ENCODE measurements at regions not wholly inside any gene's neighbourhood (a gene's known extent, or its start where the extent isn't known, plus 50 kb on each side); places are given as distances from the start of the nearest gene placed in this dataset.

- no peak for DNase-seq
- H3K27ac ChIP-seq (ENCODE audit: low read length): peak overlapping the region; percentile 69
- H3K4me1 ChIP-seq (ENCODE audit: control insufficient read depth, insufficient read depth, low read length): peaks cover 27% of the 10 kb centered on the region
- H3K36me3 ChIP-seq (ENCODE audit: control insufficient read depth, insufficient read depth, low read length): no peaks in the 10 kb centered on the region
- no peaks in the 10 kb centered on the region for H3K9me3 ChIP-seq (ENCODE audit: control insufficient read depth, low read depth, low read length)
- no CpG with 5 or more reads among the region's 3 CpGs for WGBS (ENCODE audit: insufficient coverage, low lambda C conversion rate)
- no peak overlapping the region for H3K4me3 ChIP-seq (ENCODE audit: low read length)
- H3K27me3 ChIP-seq (ENCODE audit: control insufficient read depth, insufficient read depth, low read length): no peaks in the 10 kb centered on the region
These were observed 395.5 kb upstream of the BOD1L1 start for GRCh38 chr4:14023036-14023435.

GRCh38 chr4:14023896-14024295 lies 396.4 kb upstream of the BOD1L1 start:
- H3K27ac ChIP-seq (ENCODE audit: low read length): peak overlapping the region; percentile 69
- peak; percentile 19 to 73 for DNase-seq
- WGBS (ENCODE audit: insufficient coverage, low lambda C conversion rate): 67% methylated on average over 1 of the region's 1 CpG
- no peaks in the 10 kb centered on the region for H3K9me3 ChIP-seq (ENCODE audit: control insufficient read depth, low read depth, low read length)
- peaks cover 20% of the 10 kb centered on the region for H3K4me1 ChIP-seq (ENCODE audit: control insufficient read depth, insufficient read depth, low read length)
- H3K4me3 ChIP-seq (ENCODE audit: low read length): no peak overlapping the region
- H3K36me3 ChIP-seq (ENCODE audit: control insufficient read depth, insufficient read depth, low read length): no peaks in the 10 kb centered on the region
- no peaks in the 10 kb centered on the region for H3K27me3 ChIP-seq (ENCODE audit: control insufficient read depth, insufficient read depth, low read length)

GRCh38 chr4:14025111-14025510 lies 397.6 kb upstream of the BOD1L1 start:
- H3K4me3 ChIP-seq (ENCODE audit: low read length): no peak overlapping the region
- no peaks in the 10 kb centered on the region for H3K36me3 ChIP-seq (ENCODE audit: control insufficient read depth, insufficient read depth, low read length)
- no peak for DNase-seq
- 50% methylated on average over 2 of the region's 5 CpGs for WGBS (ENCODE audit: insufficient coverage, low lambda C conversion rate)
- H3K27ac ChIP-seq (ENCODE audit: low read length): no peak overlapping the region
- peaks cover 19% of the 10 kb centered on the region for H3K4me1 ChIP-seq (ENCODE audit: control insufficient read depth, insufficient read depth, low read length)
- no peaks in the 10 kb centered on the region for H3K9me3 ChIP-seq (ENCODE audit: control insufficient read depth, low read depth, low read length)
- H3K27me3 ChIP-seq (ENCODE audit: control insufficient read depth, insufficient read depth, low read length): no peaks in the 10 kb centered on the region

- peak; percentile 16 to 49 for DNase-seq
- WGBS (ENCODE audit: insufficient coverage, low lambda C conversion rate): no CpG with 5 or more reads among the region's 5 CpGs
These were observed 398.4 kb upstream of the BOD1L1 start for GRCh38 chr4:14025891-14026290.

GRCh38 chr4:14028862-14029261 lies 401.3 kb upstream of the BOD1L1 start:
- H3K27ac ChIP-seq (ENCODE audit: low read length): no peak overlapping the region
- no peak for DNase-seq

More at GRCh38 chr4:14025891-14026290, 398.4 kb upstream of the BOD1L1 start:
- Histone ChIP-seq H3K27me3 (ENCODE audit: control insufficient read depth, insufficient read depth, low read length) (no peaks in the 10 kb centered on the region), H3K4me3 (ENCODE audit: low read length) (no peak overlapping the region), H3K4me1 (ENCODE audit: control insufficient read depth, insufficient read depth, low read length) (peaks cover 19% of the 10 kb centered on the region), H3K36me3 (ENCODE audit: control insufficient read depth, insufficient read depth, low read length) (no peaks in the 10 kb centered on the region), H3K9me3 (ENCODE audit: control insufficient read depth, low read depth, low read length) (no peaks in the 10 kb centered on the region), H3K27ac (ENCODE audit: low read length) (no peak overlapping the region)

GRCh38 chr4:14035076-14035475 lies 407.6 kb upstream of the BOD1L1 start:
- Histone ChIP-seq H3K27ac (ENCODE audit: low read length) (no peak overlapping the region), H3K27me3 (ENCODE audit: control insufficient read depth, insufficient read depth, low read length) (no peaks in the 10 kb centered on the region), H3K4me1 (ENCODE audit: control insufficient read depth, insufficient read depth, low read length) (no peaks in the 10 kb centered on the region), H3K36me3 (ENCODE audit: control insufficient read depth, insufficient read depth, low read length) (no peaks in the 10 kb centered on the region), H3K4me3 (ENCODE audit: low read length) (no peak overlapping the region), H3K9me3 (ENCODE audit: control insufficient read depth, low read depth, low read length) (no peaks in the 10 kb centered on the region)
- WGBS (ENCODE audit: insufficient coverage, low lambda C conversion rate): no CpG with 5 or more reads among the region's 2 CpGs
- DNase-seq: no peak

More at GRCh38 chr4:14028862-14029261, 401.3 kb upstream of the BOD1L1 start:
- WGBS (ENCODE audit: insufficient coverage, low lambda C conversion rate): 100% methylated on average over 2 of the region's 11 CpGs
- Histone ChIP-seq H3K4me1 (ENCODE audit: control insufficient read depth, insufficient read depth, low read length) (peaks cover 2% of the 10 kb centered on the region), H3K36me3 (ENCODE audit: control insufficient read depth, insufficient read depth, low read length) (no peaks in the 10 kb centered on the region), H3K27me3 (ENCODE audit: control insufficient read depth, insufficient read depth, low read length) (no peaks in the 10 kb centered on the region), H3K4me3 (ENCODE audit: low read length) (no peak overlapping the region), H3K9me3 (ENCODE audit: control insufficient read depth, low read depth, low read length) (no peaks in the 10 kb centered on the region)

- no peaks in the 10 kb centered on the region for H3K4me1 ChIP-seq (ENCODE audit: control insufficient read depth, insufficient read depth, low read length)
- no peak overlapping the region for H3K4me3 ChIP-seq (ENCODE audit: low read length)
- H3K27me3 ChIP-seq (ENCODE audit: control insufficient read depth, insufficient read depth, low read length): no peaks in the 10 kb centered on the region
- H3K36me3 ChIP-seq (ENCODE audit: control insufficient read depth, insufficient read depth, low read length): no peaks in the 10 kb centered on the region
- no peak for DNase-seq
- no peaks in the 10 kb centered on the region for H3K9me3 ChIP-seq (ENCODE audit: control insufficient read depth, low read depth, low read length)
- no peak overlapping the region for H3K27ac ChIP-seq (ENCODE audit: low read length)
These were observed 415.7 kb upstream of the BOD1L1 start for GRCh38 chr4:14043203-14043602.

GRCh38 chr4:14046642-14047041 lies 419.1 kb upstream of the BOD1L1 start:
- DNase-seq: no peak
- Histone ChIP-seq H3K4me1 (ENCODE audit: control insufficient read depth, insufficient read depth, low read length) (no peaks in the 10 kb centered on the region), H3K27me3 (ENCODE audit: control insufficient read depth, insufficient read depth, low read length) (no peaks in the 10 kb centered on the region), H3K36me3 (ENCODE audit: control insufficient read depth, insufficient read depth, low read length) (no peaks in the 10 kb centered on the region), H3K4me3 (ENCODE audit: low read length) (no peak overlapping the region), H3K9me3 (ENCODE audit: control insufficient read depth, low read depth, low read length) (no peaks in the 10 kb centered on the region), H3K27ac (ENCODE audit: low read length) (no peak overlapping the region)

GRCh38 chr4:14047840-14048239 lies 420.3 kb upstream of the BOD1L1 start:
- DNase-seq: no peak
- H3K9me3 ChIP-seq (ENCODE audit: control insufficient read depth, low read depth, low read length): no peaks in the 10 kb centered on the region
- WGBS (ENCODE audit: insufficient coverage, low lambda C conversion rate): 100% methylated on average over 1 of the region's 1 CpG
- no peak overlapping the region for H3K27ac ChIP-seq (ENCODE audit: low read length)
- H3K4me1 ChIP-seq (ENCODE audit: control insufficient read depth, insufficient read depth, low read length): no peaks in the 10 kb centered on the region
- no peaks in the 10 kb centered on the region for H3K27me3 ChIP-seq (ENCODE audit: control insufficient read depth, insufficient read depth, low read length)
- H3K36me3 ChIP-seq (ENCODE audit: control insufficient read depth, insufficient read depth, low read length): no peaks in the 10 kb centered on the region
- H3K4me3 ChIP-seq (ENCODE audit: low read length): no peak overlapping the region

- H3K27me3 ChIP-seq (ENCODE audit: control insufficient read depth, insufficient read depth, low read length): no peaks in the 10 kb centered on the region
- H3K9me3 ChIP-seq (ENCODE audit: control insufficient read depth, low read depth, low read length): no peaks in the 10 kb centered on the region
- H3K4me1 ChIP-seq (ENCODE audit: control insufficient read depth, insufficient read depth, low read length): no peaks in the 10 kb centered on the region
- H3K36me3 ChIP-seq (ENCODE audit: control insufficient read depth, insufficient read depth, low read length): no peaks in the 10 kb centered on the region
- H3K4me3 ChIP-seq (ENCODE audit: low read length): no peak overlapping the region
- H3K27ac ChIP-seq (ENCODE audit: low read length): no peak overlapping the region
- DNase-seq: no peak
These were observed 422.4 kb upstream of the BOD1L1 start for GRCh38 chr4:14049946-14050345.

GRCh38 chr4:14053291-14053690 lies 425.8 kb upstream of the BOD1L1 start:
- Histone ChIP-seq H3K4me3 (ENCODE audit: low read length) (no peak overlapping the region), H3K36me3 (ENCODE audit: control insufficient read depth, insufficient read depth, low read length) (no peaks in the 10 kb centered on the region), H3K4me1 (ENCODE audit: control insufficient read depth, insufficient read depth, low read length) (no peaks in the 10 kb centered on the region), H3K9me3 (ENCODE audit: control insufficient read depth, low read depth, low read length) (no peaks in the 10 kb centered on the region), H3K27ac (ENCODE audit: low read length) (no peak overlapping the region), H3K27me3 (ENCODE audit: control insufficient read depth, insufficient read depth, low read length) (no peaks in the 10 kb centered on the region)
- peak in 1 of 2 donors; percentile 13 for DNase-seq
- WGBS (ENCODE audit: insufficient coverage, low lambda C conversion rate): no CpG with 5 or more reads among the region's 1 CpG
